HG03469 (cell line): ENCODE measurements at regions not wholly inside any gene's neighbourhood (a gene's known extent, or its start where the extent isn't known, plus 50 kb on each side); places are given as distances from the start of the nearest gene placed in this dataset.
"Not testable (repeated sequence)": the region's sequence is repeated elsewhere in the genome, so short reads cannot be mapped to it uniquely, and the experiment has no call there.

ENCODE experiments used
- ATAC-seq: cut with Tn5 transposase; IDR thresholded peaks from one replicate; pipeline ENCODE4 v1.9.1; 2021; ENCODE audit warnings: mild to moderate bottlenecking, moderate library complexity, moderate number of reproducible peaks; ENCODE audit not compliant: unreplicated experiment

GRCh38 chr3:144023543-144023942 is 51.9 kb downstream of the DIPK2A start:
- not testable (repeated sequence) for ATAC-seq

- peak; percentile 88 for ATAC-seq
Measured at GRCh38 chr3:144028798-144029411, 57.3 kb downstream of the DIPK2A start.

- no peak for ATAC-seq
Measured at GRCh38 chr3:144029769-144030168, 58.1 kb downstream of the DIPK2A start.

GRCh38 chr3:144031938-144032337 is 60.3 kb downstream of the DIPK2A start:
- ATAC-seq, result no peak

GRCh38 chr3:144032531-144033239 is 61.1 kb downstream of the DIPK2A start:
- ATAC-seq, result peak; percentile 71

- ATAC-seq, result no peak
Measured at GRCh38 chr3:144033240-144033589, 61.6 kb downstream of the DIPK2A start.

- ATAC-seq, result no peak
Measured at GRCh38 chr3:144033863-144034262, 62.2 kb downstream of the DIPK2A start.

- ATAC-seq, result no peak
Measured at GRCh38 chr3:144034715-144035290, 63.2 kb downstream of the DIPK2A start.

GRCh38 chr3:144036498-144036897 is 64.9 kb downstream of the DIPK2A start:
- ATAC-seq, result no peak

- ATAC-seq, result no peak
Measured at GRCh38 chr3:144039661-144040060, 68.0 kb downstream of the DIPK2A start.

GRCh38 chr3:144041960-144042556 is 70.4 kb downstream of the DIPK2A start:
- ATAC-seq, result no peak

GRCh38 chr3:144045766-144046165 is 74.1 kb downstream of the DIPK2A start:
- ATAC-seq, result no peak

- ATAC-seq, result no peak
Measured at GRCh38 chr3:144049374-144049773, 77.8 kb downstream of the DIPK2A start.

GRCh38 chr3:144051211-144051610 is 79.6 kb downstream of the DIPK2A start:
- no peak for ATAC-seq

GRCh38 chr3:144052275-144052674 is 80.7 kb downstream of the DIPK2A start:
- no peak for ATAC-seq

- ATAC-seq, result no peak
Measured at GRCh38 chr3:144053121-144053520, 81.5 kb downstream of the DIPK2A start.

- no peak for ATAC-seq
Measured at GRCh38 chr3:144054766-144055165, 83.1 kb downstream of the DIPK2A start.

GRCh38 chr3:144055604-144056003 is 84.0 kb downstream of the DIPK2A start:
- no peak for ATAC-seq

GRCh38 chr3:144058713-144059112 is 87.1 kb downstream of the DIPK2A start:
- no peak for ATAC-seq

GRCh38 chr3:144059481-144059880 is 87.9 kb downstream of the DIPK2A start:
- ATAC-seq, result no peak

- no peak for ATAC-seq
Measured at GRCh38 chr3:144060881-144061280, 89.3 kb downstream of the DIPK2A start.

- ATAC-seq, result no peak
Measured at GRCh38 chr3:144063306-144063705, 91.7 kb downstream of the DIPK2A start.
